ENCODE measurements at regions not wholly inside any gene's neighbourhood (a gene's known extent, or its start where the extent isn't known, plus 50 kb on each side); places are given as distances from the start of the nearest gene placed in this dataset.

- TF ChIP-seq CTCF (IDR thresholded peaks at IDR 0.05) = no peak
- no peak for TF ChIP-seq POLR2A (IDR thresholded peaks at IDR 0.05)
Observed at GRCh38 chr1:65670518-65670917, 122.2 kb upstream of the PDE4B start.

Measured in adrenal gland (tissue), 5 donors.